Lower lobe of right lung (tissue), 2 donors: ENCODE measurements at regions not wholly inside any gene's neighbourhood (a gene's known extent, or its start where the extent isn't known, plus 50 kb on each side); places are given as distances from the start of the nearest gene placed in this dataset.

ENCODE experiments used
- ATAC-seq, 2 donors: fragments of 200-7000 bp; cut with Tn5 transposase; one replicate each; pipeline ENCODE4 v1.9.1; 2020 to 2022; ENCODE audit warnings: mild to moderate bottlenecking in 2 of 2, moderate library complexity in 2 of 2
- DNase-seq: peaks from one replicate; pipeline ENCODE4 v3.0.0-alpha.2; 2020
- H3K27ac ChIP-seq: fragments of 200-600 bp; one replicate; pipeline ENCODE4 v1.8.0; 2022
- H3K27me3 ChIP-seq: fragments of 200-600 bp; one replicate; pipeline ENCODE4 v1.8.0; 2022; ENCODE audit warnings: low read depth
- H3K36me3 ChIP-seq: fragments of 200-600 bp; one replicate; pipeline ENCODE4 v1.8.0; 2022; ENCODE audit warnings: mild to moderate bottlenecking
- H3K4me1 ChIP-seq: fragments of 200-600 bp; one replicate; pipeline ENCODE4 v1.8.0; 2022
- H3K4me3 ChIP-seq: fragments of 200-600 bp; one replicate; pipeline ENCODE4 v1.8.0; 2022; ENCODE audit warnings: mild to moderate bottlenecking
- H3K9me3 ChIP-seq: fragments of 200-600 bp; one replicate; pipeline ENCODE4 v1.8.0; 2022
- CTCF ChIP-seq: fragments of 200-600 bp; IDR thresholded peaks from one replicate; pipeline ENCODE4 v1.8.0; 2022; ENCODE audit warnings: antibody characterized with exemption, mild to moderate bottlenecking
- intact Hi-C: fragments of 100-400 bp; cut with DNase I; formaldehyde crosslinking; loops from one replicate; pipeline ENCODE4 v1.11.0; 2022
- donor health status: DM: no; HTN: yes; CAD: no; lungs with severe emphysema.

DNA sequence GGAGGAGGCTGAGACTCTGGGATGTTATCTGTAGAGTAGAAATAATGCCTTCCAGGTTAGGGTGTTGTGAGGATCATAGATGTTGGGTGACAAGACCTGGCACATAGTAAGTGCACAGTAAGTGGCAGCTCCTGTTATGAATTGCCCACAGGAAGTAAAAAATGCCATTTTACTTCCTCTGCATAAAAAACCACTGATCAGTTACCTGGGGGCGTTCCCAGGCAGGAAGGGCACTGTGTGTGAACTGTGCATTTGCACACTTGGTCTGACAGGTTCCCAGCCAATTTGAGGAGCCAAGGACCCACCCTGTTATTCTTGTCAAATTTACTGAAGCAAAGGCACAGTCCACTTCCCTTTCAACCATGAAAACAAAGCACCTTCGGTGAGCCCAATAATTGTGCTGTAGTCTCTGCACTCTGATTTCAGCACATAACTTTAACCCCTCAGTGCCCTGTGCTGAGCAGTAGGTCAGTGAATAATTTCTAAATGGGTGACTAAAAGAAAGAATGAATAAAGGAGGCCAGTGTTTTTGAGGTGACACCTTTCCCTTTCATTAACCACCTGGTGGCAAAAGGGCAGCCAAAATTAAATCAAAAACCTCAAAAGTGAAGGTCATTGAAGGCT lies 85.8 kb upstream of the ARHGEF3 start:
- no peak for TF ChIP-seq CTCF
- Histone ChIP-seq H3K27me3 (no peaks in the 10 kb centered on the region), H3K27ac (no peak overlapping the region), H3K9me3 (no peaks in the 10 kb centered on the region), H3K36me3 (no peaks in the 10 kb centered on the region), H3K4me3 (no peak overlapping the region), H3K4me1 (peaks cover 18% of the 10 kb centered on the region)
- intact Hi-C loops = no loop called here
- DNase-seq (no peak), ATAC-seq (no peak)

- intact Hi-C loops = no loop called here
- H3K36me3 ChIP-seq = no peaks in the 10 kb centered on the region
- no peak for DNase-seq
- no peak for ATAC-seq
- no peak for TF ChIP-seq CTCF
- no peaks in the 10 kb centered on the region for H3K9me3 ChIP-seq
- H3K27ac ChIP-seq = no peak overlapping the region
- no peaks in the 10 kb centered on the region for H3K27me3 ChIP-seq
- no peak overlapping the region for H3K4me3 ChIP-seq
- peaks cover 18% of the 10 kb centered on the region for H3K4me1 ChIP-seq
Observed at GRCh38 chr3:56886314-56886713, 84.6 kb upstream of the ARHGEF3 start.

DNA sequence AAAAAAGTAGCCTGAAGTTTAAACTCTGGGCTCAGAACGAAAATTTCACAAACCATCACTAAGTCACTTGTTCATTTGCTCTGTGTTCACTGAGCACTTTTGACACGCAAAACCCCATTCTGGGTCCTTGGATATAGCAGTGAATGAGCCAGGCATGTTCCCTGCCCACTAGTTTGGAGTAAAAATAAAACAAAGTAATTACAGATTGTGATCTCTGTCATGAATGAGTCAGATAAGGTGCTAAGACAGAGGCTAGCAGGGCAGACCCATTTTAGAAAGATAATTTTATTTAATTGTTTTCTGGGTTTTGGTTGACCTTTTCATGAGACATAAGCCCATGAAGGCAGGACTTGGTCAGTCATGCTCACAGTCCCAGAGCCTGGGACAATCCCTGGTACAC lies 84.1 kb upstream of the ARHGEF3 start:
- intact Hi-C loops = no loop called here
- Histone ChIP-seq H3K27ac (no peak overlapping the region), H3K36me3 (no peaks in the 10 kb centered on the region), H3K27me3 (no peaks in the 10 kb centered on the region), H3K4me1 (peaks cover 18% of the 10 kb centered on the region), H3K9me3 (no peaks in the 10 kb centered on the region), H3K4me3 (no peak overlapping the region)
- TF ChIP-seq CTCF = no peak
- ATAC-seq (no peak), DNase-seq (no peak)

GRCh38 chr3:56885453-56885852 lies 83.7 kb upstream of the ARHGEF3 start:
- no peak for DNase-seq
- TF ChIP-seq CTCF = no peak
- Histone ChIP-seq H3K27me3 (no peaks in the 10 kb centered on the region), H3K4me1 (peaks cover 18% of the 10 kb centered on the region), H3K9me3 (no peaks in the 10 kb centered on the region), H3K27ac (no peak overlapping the region), H3K36me3 (no peaks in the 10 kb centered on the region), H3K4me3 (no peak overlapping the region)
- intact Hi-C loops = no loop called here
- ATAC-seq = no peak

- Histone ChIP-seq H3K9me3 (no peaks in the 10 kb centered on the region), H3K27me3 (no peaks in the 10 kb centered on the region), H3K4me3 (no peak overlapping the region), H3K27ac (no peak overlapping the region), H3K4me1 (peaks cover 18% of the 10 kb centered on the region), H3K36me3 (no peaks in the 10 kb centered on the region)
- DNase-seq (no peak), ATAC-seq (no peak)
- TF ChIP-seq CTCF = no peak
- intact Hi-C loops = no loop called here
Observed at GRCh38 chr3:56884387-56884786, 82.6 kb upstream of the ARHGEF3 start.

- ATAC-seq (no peak), DNase-seq (no peak)
- Histone ChIP-seq H3K36me3 (no peaks in the 10 kb centered on the region), H3K9me3 (no peaks in the 10 kb centered on the region), H3K27me3 (no peaks in the 10 kb centered on the region), H3K4me1 (peaks cover 18% of the 10 kb centered on the region), H3K27ac (no peak overlapping the region), H3K4me3 (no peak overlapping the region)
- intact Hi-C loops = no loop called here
- no peak for TF ChIP-seq CTCF
Observed at GRCh38 chr3:56883828-56884227, 82.1 kb upstream of the ARHGEF3 start.
